Gastroesophageal sphincter (tissue), 3 donors: ENCODE measurements at regions not wholly inside any gene's neighbourhood (a gene's known extent, or its start where the extent isn't known, plus 50 kb on each side); places are given as distances from the start of the nearest gene placed in this dataset.

Experiments
- CTCF ChIP-seq, 4 experiments: fragments of 200-600 bp in 2 of 4; fragments of 450-650 bp in 2 of 4; sonication (generic) in 1 of 4; IDR thresholded peaks; one replicate each; pipeline ENCODE4 v1.5.1; 2017 to 2019; ENCODE audit warnings: antibody characterized with exemption in 4 of 4, mild to moderate bottlenecking in 2 of 4, moderate library complexity in 2 of 4
- EP300 ChIP-seq: sonication (generic); formaldehyde crosslinking; IDR thresholded peaks from one replicate; pipeline ENCODE4 v1.6.1; 2017; ENCODE audit warnings: antibody characterized with exemption, mild to moderate bottlenecking
- POLR2A ChIP-seq, 2 donors: fragments of 450-650 bp; IDR thresholded peaks; one replicate each; pipeline ENCODE4 v1.6.1; 2017; ENCODE audit warnings: antibody characterized with exemption in 2 of 2, mild to moderate bottlenecking in 2 of 2, moderate library complexity in 1 of 2
- POLR2AphosphoS5 ChIP-seq: sonication (generic); formaldehyde crosslinking; IDR thresholded peaks from one replicate; pipeline ENCODE4 v1.6.1; 2017; ENCODE audit warnings: antibody characterized with exemption

GRCh38 chr7:35386082-35386815 is 132.3 kb upstream of the TBX20 start:
- TF ChIP-seq POLR2A (IDR thresholded peaks at IDR 0.05) (no peak), CTCF (IDR thresholded peaks at IDR 0.05) (no peak), EP300 (no peak), POLR2AphosphoS5 (no peak)
